ENCODE measurements at regions not wholly inside any gene's neighbourhood (a gene's known extent, or its start where the extent isn't known, plus 50 kb on each side); places are given as distances from the start of the nearest gene placed in this dataset.

DNA sequence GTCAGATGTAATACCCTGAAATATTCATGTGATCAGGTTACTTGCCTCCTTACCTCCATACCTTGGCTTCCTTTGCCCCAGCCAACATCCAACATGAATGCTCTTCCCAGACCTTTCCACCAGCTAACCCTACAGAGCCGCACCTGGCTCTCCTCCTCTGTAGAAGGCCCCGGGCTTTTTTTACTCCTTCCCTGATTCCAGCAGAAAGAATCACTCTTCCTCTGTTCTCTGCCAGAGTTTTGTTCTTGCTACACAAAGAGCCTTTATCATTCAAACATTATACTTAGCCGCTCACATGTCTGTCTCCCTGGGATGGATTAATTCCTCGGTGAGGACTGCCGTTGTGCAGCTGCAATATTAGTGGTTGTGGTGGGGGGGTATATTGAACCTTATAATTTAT is 116.8 kb upstream of the GRAMD1B start:
- TF ChIP-seq POLR2A (IDR thresholded peaks at IDR 0.05; ENCODE audit: low read depth) (no peak), POLR2AphosphoS5 (IDR thresholded peaks at IDR 0.05) (no peak)

Data from esophagus muscularis mucosa (tissue), 2 donors.